ENCODE measurements at regions not wholly inside any gene's neighbourhood (a gene's known extent, or its start where the extent isn't known, plus 50 kb on each side); places are given as distances from the start of the nearest gene placed in this dataset.
"Not testable (repeated sequence)": the region's sequence is repeated elsewhere in the genome, so short reads cannot be mapped to it uniquely, and the experiment has no call there.

DNA sequence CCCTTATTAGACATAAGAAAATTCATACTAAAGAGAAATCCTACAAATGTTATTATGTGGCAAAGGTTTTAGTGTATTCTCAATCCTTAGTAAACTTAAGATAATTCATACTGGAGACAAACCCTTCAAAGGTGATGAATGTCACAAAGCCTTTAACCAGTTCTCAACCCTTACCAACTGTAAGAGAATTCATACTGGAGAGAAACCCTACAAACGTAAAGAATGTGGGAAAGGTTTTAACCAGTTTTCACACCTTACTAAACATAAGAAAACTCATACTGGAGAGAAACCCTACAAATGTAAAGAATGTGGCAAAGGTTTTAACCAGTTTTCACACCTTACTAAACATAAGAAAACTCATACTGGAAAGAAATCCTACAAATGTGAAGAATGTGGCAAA is 93.2 kb downstream of the ZNF680 start:
- intact Hi-C loops (cut with DNase I): no loop called here
- no peak for FAIRE-seq
- H3K4me1 ChIP-seq (ENCODE audit: control insufficient read depth in 2 of 3, insufficient read depth in 2 of 3, low read depth in 1 of 3, low read length in 3 of 3): no peaks in the 10 kb centered on the region

DNA sequence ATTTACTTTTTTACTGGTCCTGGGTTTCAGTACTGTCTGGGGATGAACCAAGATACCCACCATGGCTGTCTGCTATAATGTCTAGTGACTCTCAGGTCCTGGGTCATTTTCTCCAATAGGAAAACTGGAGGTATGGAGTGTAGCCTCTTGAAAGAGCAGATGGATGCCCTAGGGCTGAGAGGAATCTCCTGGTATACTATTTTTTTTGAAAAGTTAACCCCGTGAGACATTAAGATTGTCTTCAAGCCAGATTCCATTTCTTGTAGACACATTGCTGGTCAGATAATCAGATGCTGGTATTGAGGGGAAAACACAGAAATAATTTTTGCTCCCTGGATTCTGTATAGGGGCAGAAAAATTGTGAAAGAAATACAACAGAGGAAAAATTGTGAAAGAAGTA is 97.3 kb downstream of the ZNF680 start:
- TF ChIP-seq, protein P1, sequence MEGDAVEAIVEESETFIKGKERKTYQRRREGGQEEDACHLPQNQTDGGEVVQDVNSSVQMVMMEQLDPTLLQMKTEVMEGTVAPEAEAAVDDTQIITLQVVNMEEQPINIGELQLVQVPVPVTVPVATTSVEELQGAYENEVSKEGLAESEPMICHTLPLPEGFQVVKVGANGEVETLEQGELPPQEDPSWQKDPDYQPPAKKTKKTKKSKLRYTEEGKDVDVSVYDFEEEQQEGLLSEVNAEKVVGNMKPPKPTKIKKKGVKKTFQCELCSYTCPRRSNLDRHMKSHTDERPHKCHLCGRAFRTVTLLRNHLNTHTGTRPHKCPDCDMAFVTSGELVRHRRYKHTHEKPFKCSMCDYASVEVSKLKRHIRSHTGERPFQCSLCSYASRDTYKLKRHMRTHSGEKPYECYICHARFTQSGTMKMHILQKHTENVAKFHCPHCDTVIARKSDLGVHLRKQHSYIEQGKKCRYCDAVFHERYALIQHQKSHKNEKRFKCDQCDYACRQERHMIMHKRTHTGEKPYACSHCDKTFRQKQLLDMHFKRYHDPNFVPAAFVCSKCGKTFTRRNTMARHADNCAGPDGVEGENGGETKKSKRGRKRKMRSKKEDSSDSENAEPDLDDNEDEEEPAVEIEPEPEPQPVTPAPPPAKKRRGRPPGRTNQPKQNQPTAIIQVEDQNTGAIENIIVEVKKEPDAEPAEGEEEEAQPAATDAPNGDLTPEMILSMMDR (IDR thresholded peaks at IDR 0.05; ENCODE audit: borderline replicate concordance, extremely low read depth, insufficient read depth): no peak
- FAIRE-seq: no peak
- Histone ChIP-seq H3K9me3 (ENCODE audit: control insufficient read depth in 2 of 3, insufficient read depth in 1 of 3, low read length in 3 of 3) (peaks cover 0 to 2% (median 0%) of the 10 kb centered on the region in 3 donors), H3K4me3 (ENCODE audit: low read length in 3 of 3) (no peak overlapping the region), H3K4me1 (ENCODE audit: control insufficient read depth in 2 of 3, insufficient read depth in 2 of 3, low read depth in 1 of 3, low read length in 3 of 3) (no peaks in the 10 kb centered on the region), H3K9ac (ENCODE audit: low read length in 3 of 3) (no peak overlapping the region), H3K27ac (ENCODE audit: low read depth in 2 of 2, low read length in 2 of 2) (no peak overlapping the region), H3K27me3 (ENCODE audit: control insufficient read depth, insufficient read depth, low read length) (no peaks in the 10 kb centered on the region), H3K36me3 (ENCODE audit: control insufficient read depth in 2 of 3, insufficient read depth in 3 of 3, low read length in 3 of 3) (no peaks in the 10 kb centered on the region)
- no peak for DNase-seq
- intact Hi-C loops (cut with DNase I): no loop called here

More for the DNA sequence above, 93.2 kb downstream of the ZNF680 start:
- H3K4me3 ChIP-seq (ENCODE audit: low read length in 3 of 3): no peak overlapping the region
- no peaks in the 10 kb centered on the region for H3K36me3 ChIP-seq (ENCODE audit: control insufficient read depth in 2 of 3, insufficient read depth in 3 of 3, low read length in 3 of 3)
- H3K9me3 ChIP-seq (ENCODE audit: control insufficient read depth in 2 of 3, insufficient read depth in 1 of 3, low read length in 3 of 3): peaks cover 0 to 2% (median 0%) of the 10 kb centered on the region in 3 donors
- DNase-seq: no peak
- no peaks in the 10 kb centered on the region for H3K27me3 ChIP-seq (ENCODE audit: control insufficient read depth, insufficient read depth, low read length)
- no peak overlapping the region for H3K9ac ChIP-seq (ENCODE audit: low read length in 3 of 3)
- no peak overlapping the region for H3K27ac ChIP-seq (ENCODE audit: low read depth in 2 of 2, low read length in 2 of 2)
- TF ChIP-seq, protein P1 (IDR thresholded peaks at IDR 0.05; ENCODE audit: borderline replicate concordance, extremely low read depth, insufficient read depth): no peak

DNA sequence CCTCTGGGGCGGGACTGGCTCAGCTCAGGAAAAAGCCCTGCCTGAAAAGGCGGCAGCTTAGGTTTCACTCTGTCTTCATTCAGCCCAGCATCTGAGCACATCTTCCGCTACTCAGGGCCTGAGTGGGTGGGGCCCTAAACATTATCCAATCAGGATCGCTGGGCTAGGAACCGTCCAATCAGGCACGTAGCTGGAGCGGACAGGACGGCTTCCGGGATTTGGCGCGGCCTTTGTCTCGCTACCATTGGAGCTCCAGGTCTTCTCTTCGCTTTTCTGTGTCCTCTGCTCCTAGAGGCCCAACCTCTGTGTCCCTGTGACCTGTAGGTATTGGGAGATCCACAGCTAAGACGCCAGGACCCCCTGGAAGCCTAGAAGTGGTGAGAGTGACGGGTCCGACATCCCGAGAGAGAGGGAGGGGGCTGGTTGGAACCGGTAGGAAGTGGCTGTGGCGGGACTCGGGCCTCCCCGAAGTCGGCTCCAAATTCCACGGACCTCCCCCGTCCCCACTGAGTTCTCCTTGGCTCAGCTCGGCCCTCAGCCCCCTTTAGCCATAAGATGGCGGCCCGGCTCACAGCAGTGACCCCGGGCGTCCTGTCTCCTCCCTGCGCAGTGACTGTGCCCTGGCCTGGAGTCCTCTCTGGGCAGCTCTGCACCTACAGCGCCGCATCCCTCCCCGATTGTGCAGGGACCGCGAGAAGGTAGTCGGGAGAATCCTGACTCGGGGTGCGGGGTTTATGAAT is 99.1 kb downstream of the ZNF680 start:
- Histone ChIP-seq H3K27me3 (ENCODE audit: control insufficient read depth, insufficient read depth, low read length) (no peaks in the 10 kb centered on the region), H3K4me1 (ENCODE audit: control insufficient read depth in 2 of 3, insufficient read depth in 2 of 3, low read depth in 1 of 3, low read length in 3 of 3) (no peaks in the 10 kb centered on the region), H3K4me3 (ENCODE audit: low read length in 3 of 3) (peak overlapping the region; percentile 58 to 70 (median 65)), H3K9ac (ENCODE audit: low read length in 3 of 3) (peak overlapping the region in 1 of 3 donors; percentile 61), H3K36me3 (ENCODE audit: control insufficient read depth in 2 of 3, insufficient read depth in 3 of 3, low read length in 3 of 3) (no peaks in the 10 kb centered on the region), H3K27ac (ENCODE audit: low read depth in 2 of 2, low read length in 2 of 2) (no peak overlapping the region), H3K9me3 (ENCODE audit: control insufficient read depth in 2 of 3, insufficient read depth in 1 of 3, low read length in 3 of 3) (no peaks in the 10 kb centered on the region)
- DNase-seq (peak; percentile 40 to 90 (median 86)), FAIRE-seq (no peak)
- intact Hi-C loops (cut with DNase I): no loop called here
- TF ChIP-seq, protein P1 (IDR thresholded peaks at IDR 0.05; ENCODE audit: borderline replicate concordance, extremely low read depth, insufficient read depth): no peak

- intact Hi-C loops (cut with DNase I): not testable (repeated sequence)
Observed at GRCh38 chr7:64459858-64460257, 103.0 kb downstream of the ZNF680 start.

More at GRCh38 chr7:64459858-64460257, 103.0 kb downstream of the ZNF680 start:
- not testable (repeated sequence) for H3K9ac ChIP-seq (ENCODE audit: low read length in 3 of 3); DNase-seq; H3K9me3 ChIP-seq (ENCODE audit: control insufficient read depth in 2 of 3, insufficient read depth in 1 of 3, low read length in 3 of 3); H3K4me3 ChIP-seq (ENCODE audit: low read length in 3 of 3); H3K27ac ChIP-seq (ENCODE audit: low read depth in 2 of 2, low read length in 2 of 2); H3K36me3 ChIP-seq (ENCODE audit: control insufficient read depth in 2 of 3, insufficient read depth in 3 of 3, low read length in 3 of 3); FAIRE-seq; H3K27me3 ChIP-seq (ENCODE audit: control insufficient read depth, insufficient read depth, low read length); H3K4me1 ChIP-seq (ENCODE audit: control insufficient read depth in 2 of 3, insufficient read depth in 2 of 3, low read depth in 1 of 3, low read length in 3 of 3)
